GM19463 (cell line): ENCODE measurements at regions not wholly inside any gene's neighbourhood (a gene's known extent, or its start where the extent isn't known, plus 50 kb on each side); places are given as distances from the start of the nearest gene placed in this dataset.

ENCODE experiments used
- ATAC-seq: cut with Tn5 transposase; IDR thresholded peaks from one replicate; pipeline ENCODE4 v1.9.1; 2021; ENCODE audit warnings: mild to moderate bottlenecking, moderate library complexity; ENCODE audit not compliant: unreplicated experiment

GRCh38 chr19:28983430-28983829 is 229.5 kb downstream of the UQCRFS1 start:
- no peak for ATAC-seq

GRCh38 chr19:28981994-28982393 is 231.0 kb downstream of the UQCRFS1 start:
- ATAC-seq: no peak

GRCh38 chr19:28981518-28981917 is 231.4 kb downstream of the UQCRFS1 start:
- ATAC-seq: no peak

- ATAC-seq: no peak
Observed at GRCh38 chr19:28980236-28980868, 232.6 kb downstream of the UQCRFS1 start.

- no peak for ATAC-seq
Observed at GRCh38 chr19:28977826-28978225, 235.1 kb downstream of the UQCRFS1 start.

- no peak for ATAC-seq
Observed at GRCh38 chr19:28972058-28972852, 240.7 kb downstream of the UQCRFS1 start.

- ATAC-seq: no peak
Observed at GRCh38 chr19:28971513-28971912, 241.4 kb downstream of the UQCRFS1 start.

GRCh38 chr19:28971049-28971448 is 241.9 kb downstream of the UQCRFS1 start:
- ATAC-seq: no peak

GRCh38 chr19:28968721-28969120 is 244.2 kb downstream of the UQCRFS1 start:
- no peak for ATAC-seq

GRCh38 chr19:28966737-28967399 is 246.1 kb downstream of the UQCRFS1 start:
- no peak for ATAC-seq

GRCh38 chr19:28964500-28964899 is 248.5 kb downstream of the UQCRFS1 start:
- no peak for ATAC-seq

GRCh38 chr19:28963486-28964250 is 249.3 kb downstream of the UQCRFS1 start:
- ATAC-seq: no peak

GRCh38 chr19:28961772-28962500 is 251.0 kb downstream of the UQCRFS1 start:
- ATAC-seq: no peak

GRCh38 chr19:28960986-28961705 is 251.8 kb downstream of the UQCRFS1 start:
- ATAC-seq: no peak

GRCh38 chr19:28960586-28960985 is 252.4 kb downstream of the UQCRFS1 start:
- no peak for ATAC-seq

- ATAC-seq: no peak
Observed at GRCh38 chr19:28956961-28957360, 256.0 kb downstream of the UQCRFS1 start.

GRCh38 chr19:28956421-28956820 is 256.5 kb downstream of the UQCRFS1 start:
- no peak for ATAC-seq

- no peak for ATAC-seq
Observed at GRCh38 chr19:28949535-28949934, 263.4 kb downstream of the UQCRFS1 start.

GRCh38 chr19:28949027-28949426 is 263.9 kb downstream of the UQCRFS1 start:
- no peak for ATAC-seq

- no peak for ATAC-seq
Observed at GRCh38 chr19:28948566-28948965, 264.4 kb downstream of the UQCRFS1 start.
